H9 (cell line): ENCODE measurements at regions not wholly inside any gene's neighbourhood (a gene's known extent, or its start where the extent isn't known, plus 50 kb on each side); places are given as distances from the start of the nearest gene placed in this dataset.
A peak's percentile ranks its signal among the peaks of the same experiment; 100 is the strongest.

Source experiments
- DNase-seq: peaks from one replicate; pipeline ENCODE4 v3.0.0-alpha.2; 2017
- H2AFZ ChIP-seq: one replicate; pipeline ENCODE4 v1.6.1; 2013; ENCODE audit warnings: mild to moderate bottlenecking, low read length, control low read depth, moderate library complexity
- H2AK5ac ChIP-seq: 2 replicates; pipeline ENCODE4 v1.6.1; 2013; ENCODE audit warnings: low read length, control low read depth, mixed read lengths; ENCODE audit not compliant: insufficient read length
- H2BK120ac ChIP-seq: one replicate; pipeline ENCODE4 v1.6.1; 2013; ENCODE audit warnings: low read depth, mild to moderate bottlenecking, low read length, control low read depth, inconsistent platforms; ENCODE audit not compliant: poor library complexity, severe bottlenecking
- H2BK12ac ChIP-seq: 2 replicates; pipeline ENCODE4 v1.6.1; 2013; ENCODE audit warnings: low read length, control low read depth, mixed read lengths, low read depth; ENCODE audit not compliant: insufficient read length
- H2BK15ac ChIP-seq: 2 replicates; pipeline ENCODE4 v1.6.1; 2013; ENCODE audit warnings: low read depth, low read length, control low read depth
- H2BK20ac ChIP-seq: one replicate; pipeline ENCODE4 v1.6.1; 2013; ENCODE audit warnings: low read depth, mild to moderate bottlenecking, low read length, control low read depth, inconsistent platforms; ENCODE audit not compliant: poor library complexity, severe bottlenecking
- H2BK5ac ChIP-seq: 2 replicates; pipeline ENCODE4 v1.6.1; 2013; ENCODE audit warnings: low read length, control low read depth, mixed read lengths; ENCODE audit not compliant: insufficient read length
- H3K14ac ChIP-seq: 2 replicates; pipeline ENCODE4 v1.6.1; 2013; ENCODE audit warnings: low read length, control low read depth; ENCODE audit not compliant: insufficient read depth
- H3K18ac ChIP-seq: 2 replicates; pipeline ENCODE4 v1.6.1; 2013; ENCODE audit warnings: low read depth, mild to moderate bottlenecking, mixed read lengths, low read length, control low read depth; ENCODE audit not compliant: insufficient read length
- H3K23ac ChIP-seq: 2 replicates; pipeline ENCODE4 v1.6.1; 2013; ENCODE audit warnings: low read length, control low read depth, mixed read lengths, low read depth; ENCODE audit not compliant: insufficient read length
- H3K23me2 ChIP-seq: 2 replicates; pipeline ENCODE4 v1.6.1; 2013; ENCODE audit warnings: low read depth, mild to moderate bottlenecking, mixed read lengths, low read length, control low read depth; ENCODE audit not compliant: insufficient read length, poor library complexity, severe bottlenecking
- H3K27ac ChIP-seq: 2 replicates; pipeline ENCODE4 v1.5.1; 2013; ENCODE audit warnings: low read length, control low read depth, mixed read lengths, low read depth; ENCODE audit not compliant: insufficient read length
- H3K27me3 ChIP-seq: 2 replicates; pipeline ENCODE4 v1.6.1; 2013; ENCODE audit warnings: low read length, control low read depth, inconsistent platforms; ENCODE audit not compliant: insufficient read depth
- H3K4ac ChIP-seq: 2 replicates; pipeline ENCODE4 v1.6.1; 2013; ENCODE audit warnings: low read depth, mild to moderate bottlenecking, control low read depth, inconsistent platforms, low read length, moderate library complexity
- H3K4me1 ChIP-seq: 2 replicates; pipeline ENCODE4 v1.6.1; 2013; ENCODE audit warnings: low read length, control low read depth, inconsistent platforms; ENCODE audit not compliant: insufficient read depth
- H3K4me2 ChIP-seq: 2 replicates; pipeline ENCODE4 v1.6.1; 2013; ENCODE audit warnings: low read length, control low read depth, mixed read lengths; ENCODE audit not compliant: insufficient read length, insufficient read depth
- H3K56ac ChIP-seq: 2 replicates; pipeline ENCODE4 v1.6.1; 2013; ENCODE audit warnings: low read depth, mild to moderate bottlenecking, mixed read lengths, low read length, control low read depth; ENCODE audit not compliant: insufficient read length
- H3K79me1 ChIP-seq: 2 replicates; pipeline ENCODE4 v1.6.1; 2013; ENCODE audit warnings: low read depth, mild to moderate bottlenecking, moderate library complexity, low read length, control low read depth, inconsistent platforms; ENCODE audit not compliant: insufficient read depth, poor library complexity, severe bottlenecking
- H3K79me2 ChIP-seq: 2 replicates; pipeline ENCODE4 v1.6.1; 2013; ENCODE audit warnings: low read length, control low read depth, inconsistent platforms; ENCODE audit not compliant: insufficient read depth
- H3K9ac ChIP-seq: 2 replicates; pipeline ENCODE4 v1.6.1; 2013; ENCODE audit warnings: low read length, control low read depth, mixed read lengths; ENCODE audit not compliant: insufficient read length; ENCODE audit errors: extremely low read depth
- H3K9me3 ChIP-seq: one replicate; pipeline ENCODE4 v1.6.1; 2013; ENCODE audit warnings: low read depth, low read length, inconsistent platforms; ENCODE audit not compliant: control insufficient read depth
- H3T11ph ChIP-seq: one replicate; pipeline ENCODE4 v1.6.1; 2013; ENCODE audit warnings: mild to moderate bottlenecking, low read length, control low read depth, inconsistent platforms
- H4K20me1 ChIP-seq: one replicate; pipeline ENCODE4 v1.6.1; 2013; ENCODE audit not compliant: control insufficient read depth, insufficient read length, insufficient read depth
- H4K5ac ChIP-seq: 2 replicates; pipeline ENCODE4 v1.6.1; 2013; ENCODE audit warnings: low read depth, mild to moderate bottlenecking, mixed read lengths, low read length, control low read depth; ENCODE audit not compliant: insufficient read length
- H4K8ac ChIP-seq: replicated peaks from 2 replicates; pipeline ENCODE4 v1.6.1; 2013; ENCODE audit warnings: low read length, control low read depth, mixed read lengths, low read depth; ENCODE audit not compliant: insufficient read length
- H4K91ac ChIP-seq: 2 replicates; pipeline ENCODE4 v1.6.1; 2013; ENCODE audit warnings: low read depth, mild to moderate bottlenecking, moderate library complexity, mixed read lengths, low read length, control low read depth; ENCODE audit not compliant: insufficient read length
- H3K27ac Mint-ChIP-seq, 3 experiments: 2 replicates in 2 of 3; 3 replicates in 1 of 3; pipeline ENCODE4 v1.8.0; 2020 to 2021; ENCODE audit warnings: mixed read lengths in 3 of 3, mild to moderate bottlenecking in 1 of 3, moderate library complexity in 1 of 3
- H3K27me3 Mint-ChIP-seq: 2 replicates; pipeline ENCODE4 v1.8.0; 2021; ENCODE audit warnings: low read depth, mild to moderate bottlenecking, moderate library complexity, mixed read lengths
- H3K36me3 Mint-ChIP-seq, 3 experiments: 2 replicates in 2 of 3; 3 replicates in 1 of 3; pipeline ENCODE4 v1.8.0; 2020 to 2021; ENCODE audit warnings: low read depth in 3 of 3, mixed read lengths in 3 of 3; ENCODE audit not compliant: insufficient read depth in 1 of 3
- H3K4me1 Mint-ChIP-seq, 2 experiments: 2 replicates each; pipeline ENCODE4 v1.8.0; 2020; ENCODE audit warnings: mixed read lengths in 2 of 2
- H3K4me3 Mint-ChIP-seq, 2 experiments: 2 replicates in 1 of 2; 3 replicates in 1 of 2; pipeline ENCODE4 v1.8.0; 2020 to 2021; ENCODE audit warnings: mild to moderate bottlenecking in 2 of 2, mixed read lengths in 2 of 2, moderate library complexity in 1 of 2
- H3K9me3 Mint-ChIP-seq, 2 experiments: 2 replicates in 1 of 2; 3 replicates in 1 of 2; pipeline ENCODE4 v1.8.0; 2020; ENCODE audit warnings: mild to moderate bottlenecking in 2 of 2, mixed read lengths in 2 of 2, moderate library complexity in 1 of 2
- CTCF ChIP-seq: fragments of 200-600 bp; sonication (generic); conservative IDR thresholded peaks from 3 replicates; pipeline ENCODE4 v1.8.0; 2021; ENCODE audit warnings: antibody characterized with exemption, mild to moderate bottlenecking
- WGBS: extraction: QIAGEN DNeasy Blood & Tissue Kit; methylation state at CpG from one replicate; pipeline ENCODE4 v1.1.7; 2013; ENCODE audit warnings: missing lambda C conversion rate, low lambda C conversion rate, mixed read lengths; ENCODE audit not compliant: insufficient read length; ENCODE audit errors: extremely low coverage; 5-methylcytosine and 5-hydroxymethylcytosine counted together

DNA sequence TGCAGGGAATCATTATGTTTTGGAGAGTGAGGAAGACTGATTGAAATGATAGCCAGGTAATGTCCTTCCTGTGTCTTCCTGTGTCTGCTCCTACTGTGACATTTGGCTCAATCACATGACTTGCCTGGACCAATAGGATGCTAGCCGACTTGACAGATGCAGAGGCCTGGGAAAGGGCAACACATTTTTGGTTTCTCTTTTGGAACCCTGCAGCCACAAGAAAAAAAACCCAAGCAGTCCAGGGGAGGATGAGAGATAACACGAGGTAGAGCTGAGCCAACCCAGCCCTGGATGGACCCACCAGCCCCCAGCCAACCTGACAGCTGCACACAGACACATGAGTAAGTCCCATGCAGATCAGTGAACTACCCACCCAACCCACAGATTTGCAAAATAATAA, 256.1 kb upstream of the SMARCA2 start:
- DNase-seq, result peak; percentile 32
- no peak overlapping the region for H2BK15ac ChIP-seq
- H2AFZ ChIP-seq, result no peak overlapping the region
- H4K5ac ChIP-seq, result no peak overlapping the region
- no peaks in the 10 kb centered on the region for H3K36me3 Mint-ChIP-seq
- no peak overlapping the region for H3K4me3 Mint-ChIP-seq
- H3K18ac ChIP-seq, result no peak overlapping the region
- no peaks in the 10 kb centered on the region for H3K23me2 ChIP-seq
- no peaks in the 10 kb centered on the region; the same call in 1 of the 2 replicates for H3K27me3 Mint-ChIP-seq
- no peak overlapping the region for H2BK120ac ChIP-seq
- H3T11ph ChIP-seq, result no peak overlapping the region
- H3K79me2 ChIP-seq, result no peaks in the 10 kb centered on the region
- no peak overlapping the region for H3K4ac ChIP-seq
- H4K8ac ChIP-seq, result no peak overlapping the region
- H3K9me3 Mint-ChIP-seq, result peaks cover 0 to 4% of the 10 kb centered on the region in 2 experiments; a peak in 2 of 5 replicates
- no CpG with 5 or more reads among the region's 2 CpGs for WGBS
- no peak overlapping the region for H2BK20ac ChIP-seq
- no peaks in the 10 kb centered on the region for H3K27me3 ChIP-seq
- H3K56ac ChIP-seq, result no peak overlapping the region
- H3K4me1 Mint-ChIP-seq, result peaks cover 0 to 5% of the 10 kb centered on the region in 2 experiments; a peak in 2 of 4 replicates
- no peaks in the 10 kb centered on the region for H3K9me3 ChIP-seq
- H3K4me2 ChIP-seq, result no peak overlapping the region
- TF ChIP-seq CTCF, result no peak
- H2AK5ac ChIP-seq, result no peak overlapping the region
- H3K79me1 ChIP-seq, result no peaks in the 10 kb centered on the region
- H3K4me1 ChIP-seq, result no peaks in the 10 kb centered on the region
- no peak overlapping the region for H4K91ac ChIP-seq
- no peaks in the 10 kb centered on the region for H4K20me1 ChIP-seq
- no peak overlapping the region for H3K23ac ChIP-seq
- H3K14ac ChIP-seq, result no peak overlapping the region
- H3K9ac ChIP-seq, result no peak overlapping the region
- H3K27ac Mint-ChIP-seq, result no peak overlapping the region
- no peak overlapping the region for H2BK12ac ChIP-seq
- H2BK5ac ChIP-seq, result no peak overlapping the region
- no peak overlapping the region for H3K27ac ChIP-seq
